GM18508 (cell line): ENCODE measurements at regions not wholly inside any gene's neighbourhood (a gene's known extent, or its start where the extent isn't known, plus 50 kb on each side); places are given as distances from the start of the nearest gene placed in this dataset.

ENCODE experiments used
- ATAC-seq: cut with Tn5 transposase; IDR thresholded peaks from one replicate; pipeline ENCODE4 v1.9.1; 2021; ENCODE audit warnings: moderate number of reproducible peaks; ENCODE audit not compliant: insufficient read depth, unreplicated experiment

- no peak for ATAC-seq
Observed at GRCh38 chr14:99080306-99080705, 191.7 kb downstream of the BCL11B start.

GRCh38 chr14:99081156-99081765, 190.7 kb downstream of the BCL11B start:
- no peak for ATAC-seq

DNA sequence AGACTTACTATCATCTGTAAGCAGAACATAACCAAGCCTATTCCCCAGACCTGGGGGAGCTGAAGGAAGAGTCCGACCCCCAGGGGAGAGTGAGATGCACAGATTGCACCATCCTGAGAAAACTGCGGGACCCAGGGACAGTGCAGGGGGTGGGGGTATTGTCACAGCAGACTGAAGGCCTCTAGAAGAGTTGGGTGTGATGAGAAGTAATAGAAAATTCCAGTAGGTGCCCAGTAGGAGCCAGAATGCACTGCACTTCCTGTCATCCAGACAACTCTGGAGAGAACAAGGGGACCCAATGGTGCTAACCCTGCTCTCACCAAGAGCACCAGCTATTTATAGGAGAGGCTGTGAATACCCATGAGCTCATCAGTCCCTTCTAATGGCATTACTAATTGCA, 190.1 kb downstream of the BCL11B start:
- ATAC-seq = no peak

- ATAC-seq = no peak
Observed at GRCh38 chr14:99093532-99094517, 178.2 kb downstream of the BCL11B start.

DNA sequence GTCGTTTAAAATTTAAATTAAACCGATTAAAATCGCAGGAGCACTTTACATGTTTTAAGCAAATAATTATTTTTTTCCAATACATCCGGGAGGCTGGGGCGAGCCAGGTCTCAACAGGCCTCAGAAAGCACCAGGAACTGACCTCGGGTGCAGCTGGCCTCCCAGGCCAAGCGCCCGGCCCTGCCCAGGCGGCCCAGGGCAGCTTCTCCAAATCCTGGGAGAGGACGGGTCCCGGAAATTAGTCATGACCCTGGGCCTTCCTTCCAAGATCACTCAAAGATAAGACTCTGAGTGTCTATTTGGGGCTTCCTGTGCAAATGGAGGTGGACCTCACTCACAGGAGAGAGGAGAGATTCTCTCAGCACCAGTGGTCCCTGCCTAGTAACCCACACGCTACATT, 177.1 kb downstream of the BCL11B start:
- ATAC-seq = no peak

DNA sequence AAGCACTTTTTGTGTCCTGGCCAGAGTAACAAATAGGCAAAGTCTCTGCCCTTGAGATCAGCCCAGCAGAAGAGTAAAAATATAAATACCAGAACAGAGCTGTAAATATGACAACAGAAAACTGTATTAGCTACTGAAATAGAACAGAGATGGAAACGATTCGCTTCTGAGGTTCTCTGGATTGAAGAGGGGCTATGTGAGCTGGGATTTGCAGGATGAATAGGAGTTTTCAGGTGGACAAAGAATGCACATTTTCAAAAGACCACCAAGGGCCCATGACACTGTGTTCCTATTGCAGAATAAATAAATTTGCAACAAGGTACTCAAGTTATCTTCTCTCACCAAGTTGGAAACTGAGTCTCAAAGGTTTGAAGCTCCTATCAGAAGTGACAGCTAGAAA, 176.6 kb downstream of the BCL11B start:
- ATAC-seq = no peak

DNA sequence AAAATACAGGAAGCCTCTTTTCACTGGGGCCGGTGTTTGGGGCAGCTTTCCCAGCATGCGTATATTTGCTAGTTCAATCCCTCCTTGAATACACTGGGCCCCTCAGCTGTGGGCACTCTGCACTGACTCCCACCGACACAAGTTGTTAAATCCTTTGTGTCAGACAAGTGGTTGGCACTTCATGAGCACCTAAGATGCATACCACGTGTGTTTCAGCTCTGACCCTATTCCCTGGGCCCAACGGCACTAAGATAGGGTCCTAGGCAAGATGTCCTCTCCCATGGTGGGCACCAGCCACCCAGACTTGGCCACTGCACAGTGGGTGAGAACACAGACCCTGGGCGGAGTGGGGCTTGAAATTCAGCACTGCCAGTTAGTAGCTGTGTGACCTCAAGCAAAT, 173.8 kb downstream of the BCL11B start:
- ATAC-seq = no peak

DNA sequence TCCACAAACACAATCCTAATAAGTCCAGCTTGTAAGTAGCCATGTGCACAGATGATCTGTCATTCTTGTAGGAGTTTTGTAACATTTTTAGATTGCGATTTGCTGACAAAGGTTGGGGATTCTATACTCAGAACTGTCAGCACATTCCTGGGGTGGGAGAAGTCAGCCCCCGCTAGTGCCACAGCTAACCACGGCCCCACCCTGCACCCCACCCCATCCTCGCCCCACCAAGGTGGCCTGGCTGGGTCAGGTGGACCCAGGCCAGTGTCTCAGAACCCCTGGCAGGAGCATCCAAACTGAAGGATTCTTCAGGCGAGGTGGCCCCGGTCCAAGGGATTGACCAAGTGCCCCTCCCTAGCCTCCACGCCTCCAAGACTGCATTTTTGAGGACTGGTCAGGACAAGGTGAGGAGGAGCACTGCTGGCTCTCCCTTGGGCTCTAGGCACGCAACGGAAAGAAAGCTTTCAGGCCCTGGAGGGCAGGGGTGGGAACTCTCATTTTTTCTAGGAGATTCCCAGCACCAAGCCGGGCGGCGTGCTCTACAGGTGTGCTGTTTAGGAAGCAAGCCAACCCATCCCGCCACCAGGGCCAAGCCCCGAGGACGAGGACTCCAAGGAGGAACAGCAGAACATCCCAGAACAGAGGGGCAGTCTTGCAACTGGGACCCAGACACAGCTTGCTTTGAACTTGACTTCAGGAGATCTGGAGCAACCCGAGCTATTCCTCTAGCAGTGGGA, 172.8 kb downstream of the BCL11B start:
- ATAC-seq = no peak

GRCh38 chr14:99100497-99101270, 171.3 kb downstream of the BCL11B start:
- no peak for ATAC-seq

DNA sequence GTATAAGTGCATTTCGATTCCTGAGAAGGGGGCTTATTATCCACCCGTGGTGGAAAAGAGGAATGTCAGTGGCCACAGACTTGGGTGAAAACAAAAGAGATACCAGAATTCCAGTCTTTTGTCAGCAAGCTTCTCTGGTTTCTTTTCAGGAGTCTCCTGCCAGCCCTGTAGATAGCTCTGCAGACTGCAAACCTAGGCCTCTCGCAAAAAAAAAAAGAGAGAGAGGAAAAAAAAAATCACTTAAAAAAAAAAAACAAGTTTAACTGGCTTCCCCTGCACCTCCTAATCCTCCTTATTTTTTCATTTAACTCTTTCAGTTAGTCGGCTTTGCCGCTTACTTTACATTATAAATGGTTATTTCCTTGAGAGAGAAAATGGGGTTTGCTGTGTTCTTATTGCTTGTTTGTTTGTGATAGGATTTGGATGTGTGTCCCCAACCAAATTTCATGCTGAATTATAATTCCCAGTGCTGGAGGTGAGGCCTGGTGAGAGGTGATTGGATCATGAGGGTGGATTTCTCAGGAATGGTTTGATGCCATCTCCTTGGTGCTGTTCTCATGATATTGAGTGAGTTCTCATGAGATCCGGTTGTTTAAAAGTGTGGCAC, 170.0 kb downstream of the BCL11B start:
- no peak for ATAC-seq

DNA sequence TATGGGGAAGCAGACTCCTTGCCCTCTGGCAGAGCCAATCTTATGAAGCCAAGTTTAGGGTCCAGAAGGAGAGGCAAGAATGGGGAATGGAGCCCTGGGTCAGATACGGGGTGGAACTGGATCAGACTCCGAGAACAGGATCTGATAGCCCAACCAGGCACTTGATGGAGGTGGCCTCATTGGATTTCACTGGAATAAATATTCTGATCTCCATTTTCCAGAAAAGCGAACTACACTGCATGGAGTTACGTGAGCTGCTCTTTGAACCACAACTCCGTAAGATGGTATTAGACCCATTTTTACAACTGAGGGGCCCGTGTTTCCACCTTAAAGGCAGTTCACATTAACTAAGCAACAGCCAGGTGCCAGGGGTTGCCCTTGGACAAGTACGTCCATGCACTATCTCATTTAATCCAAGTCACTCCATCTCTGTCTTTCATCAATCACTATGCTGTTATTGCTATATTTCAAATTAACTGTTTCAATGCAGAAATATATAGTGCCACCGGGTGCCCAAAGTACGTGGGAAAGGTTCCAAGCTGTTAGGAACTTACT, 155.2 kb downstream of the BCL11B start:
- ATAC-seq = no peak

GRCh38 chr14:99117671-99118045, 154.3 kb downstream of the BCL11B start:
- ATAC-seq = no peak

DNA sequence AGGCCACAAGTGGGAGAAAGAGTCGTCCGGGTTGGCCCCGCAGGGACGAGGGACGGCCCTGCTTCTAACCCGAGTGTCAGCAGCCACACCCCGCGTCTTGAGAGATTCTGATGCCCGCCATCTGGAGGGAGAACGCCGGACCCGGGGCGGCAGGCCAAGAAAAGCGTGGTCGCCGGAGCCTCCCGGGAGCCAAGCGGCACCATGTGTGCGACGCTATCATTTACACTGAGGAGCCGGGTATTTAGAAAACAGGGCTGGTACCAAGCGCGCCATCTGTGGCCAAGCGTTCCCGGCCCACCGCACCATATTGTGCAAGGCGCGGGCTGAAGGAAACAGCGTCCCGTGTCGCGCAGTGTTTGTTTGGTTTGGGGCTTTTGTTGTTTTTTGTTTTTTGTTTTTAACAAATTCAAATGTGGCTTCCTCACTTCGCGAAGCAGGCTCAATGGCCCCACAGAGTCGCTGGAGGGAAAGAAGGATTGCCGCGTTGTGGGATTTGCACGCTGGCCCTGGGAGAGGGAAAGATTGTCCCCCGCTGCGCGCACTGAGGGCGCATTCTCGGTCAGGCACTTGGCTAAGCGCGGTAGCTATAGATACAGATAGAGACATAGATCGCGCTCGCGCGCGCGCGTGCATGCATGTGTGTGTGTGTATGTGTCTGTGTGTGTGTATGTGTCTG, 153.8 kb downstream of the BCL11B start:
- no peak for ATAC-seq

GRCh38 chr14:99118946-99119345, 153.1 kb downstream of the BCL11B start:
- no peak for ATAC-seq
